Aorta (tissue), 5 donors: ENCODE measurements at regions not wholly inside any gene's neighbourhood (a gene's known extent, or its start where the extent isn't known, plus 50 kb on each side); places are given as distances from the start of the nearest gene placed in this dataset.
A peak's percentile ranks its signal among the peaks of the same experiment; 100 is the strongest.

Experiments used
- ATAC-seq: fragments of 200-7000 bp; cut with Tn5 transposase; one replicate; pipeline ENCODE4 v1.9.1; 2022; ENCODE audit warnings: moderate library complexity; ENCODE audit not compliant: low FRiP score
- DNase-seq, 2 donors: peaks; one replicate each; pipeline ENCODE4 v3.0.0-alpha.2; 2020
- H3K27ac ChIP-seq, 2 donors: one replicate each; pipeline ENCODE4 v1.5.1; 2013; ENCODE audit warnings: low read length in 2 of 2, mild to moderate bottlenecking in 2 of 2, moderate library complexity in 2 of 2, control low read depth in 1 of 2, inconsistent platforms in 1 of 2, low read depth in 1 of 2
- H3K27me3 ChIP-seq, 2 donors: one replicate each; pipeline ENCODE4 v1.6.1; 2013; ENCODE audit warnings: control low read depth in 1 of 2, low read length in 1 of 2, mild to moderate bottlenecking in 1 of 2, moderate library complexity in 1 of 2; ENCODE audit not compliant: insufficient read depth in 2 of 2, control insufficient read depth in 1 of 2
- H3K36me3 ChIP-seq, 2 donors: one replicate each; pipeline ENCODE4 v1.6.1; 2013; ENCODE audit warnings: control low read depth in 1 of 2, low read length in 1 of 2, mild to moderate bottlenecking in 1 of 2; ENCODE audit not compliant: insufficient read depth in 2 of 2, control insufficient read depth in 1 of 2
- H3K4me1 ChIP-seq, 2 donors: one replicate each; pipeline ENCODE4 v1.6.1; 2013; ENCODE audit warnings: low read length in 2 of 2, control low read depth in 1 of 2, mild to moderate bottlenecking in 1 of 2, moderate library complexity in 1 of 2; ENCODE audit not compliant: insufficient read depth in 2 of 2, control insufficient read depth in 1 of 2
- H3K4me3 ChIP-seq, 2 donors: one replicate each; pipeline ENCODE4 v1.5.1; 2013; ENCODE audit warnings: low read length in 2 of 2, control low read depth in 1 of 2, mild to moderate bottlenecking in 1 of 2
- H3K9me3 ChIP-seq: one replicate; pipeline ENCODE4 v1.6.1; 2013; ENCODE audit warnings: mild to moderate bottlenecking, low read length; ENCODE audit not compliant: control insufficient read depth
- WGBS, 2 donors: extraction: QIAGEN DNeasy Blood & Tissue Kit; methylation state at CpG; one replicate each; pipeline ENCODE4 v1.1.7; 2013; 5-methylcytosine and 5-hydroxymethylcytosine counted together
- intact Hi-C, 2 donors: fragments of 100-400 bp; cut with DNase I; formaldehyde crosslinking; loops; one replicate each; pipeline versions ENCODE4 v1.14.2 to v1.15.0; 2022
- donor health status: healthy with polysubstance abuse.
- donor health status: Bipolar disorder and iron deficiency.
- donor health status: DM: no; HTN: no; CAD: no.
- donor health status: DM: no; HTN: no; CAD: no.
- donor health status: DM: yes; HTN: yes; CAD: no.

DNA sequence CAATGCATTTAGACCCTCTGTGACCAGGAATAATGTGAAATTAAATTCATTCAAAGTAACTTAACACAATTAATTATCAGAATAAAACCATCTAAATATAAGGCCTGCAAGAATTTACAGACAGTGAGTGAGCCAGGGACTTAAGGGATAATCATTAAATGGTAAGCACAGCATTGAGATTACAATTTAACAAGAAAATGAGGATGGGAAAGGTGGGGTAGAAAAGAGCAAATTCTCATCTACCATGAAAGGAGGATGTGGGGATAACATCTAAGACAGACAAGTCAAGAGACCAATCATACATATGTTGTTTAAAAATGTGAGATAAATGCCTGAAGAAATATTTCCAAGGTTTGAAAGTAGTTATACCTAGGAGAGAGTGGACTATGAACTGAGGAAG lies 259.3 kb upstream of the NT5C1B start:
- H3K36me3 ChIP-seq, result no peaks in the 10 kb centered on the region
- intact Hi-C loops, result no loop called here
- no peak for ATAC-seq
- H3K4me1 ChIP-seq, result no peaks in the 10 kb centered on the region
- H3K27me3 ChIP-seq, result no peaks in the 10 kb centered on the region
- no peak overlapping the region for H3K27ac ChIP-seq
- DNase-seq, result no peak
- no peak overlapping the region for H3K4me3 ChIP-seq
- no peaks in the 10 kb centered on the region for H3K9me3 ChIP-seq

DNA sequence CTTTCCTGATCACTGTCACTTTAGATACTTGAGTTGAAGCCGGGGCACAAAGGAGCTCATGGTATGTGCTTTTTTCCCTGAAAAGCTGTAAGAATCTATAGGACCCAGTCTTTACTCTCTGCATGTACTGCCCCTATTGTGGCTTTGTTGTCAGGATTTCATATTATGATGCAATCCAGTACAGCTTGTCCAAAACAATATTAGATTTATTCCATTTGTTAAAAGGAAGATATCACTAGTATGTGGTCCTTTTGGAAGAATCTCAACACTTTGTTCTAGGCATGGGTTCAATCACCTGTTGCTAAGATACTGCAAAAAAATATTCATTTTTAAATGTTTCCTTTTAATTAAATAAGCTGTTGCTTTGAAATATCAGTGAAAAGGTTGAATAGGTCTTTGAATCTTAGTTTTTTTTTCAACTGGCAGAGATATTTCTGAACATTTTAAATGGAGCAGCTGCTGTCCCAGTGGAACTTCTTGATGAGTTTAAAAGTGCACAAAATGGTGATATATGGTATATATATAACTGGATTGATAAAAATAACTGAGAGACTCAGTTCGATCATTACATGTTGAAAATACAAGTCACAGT lies 256.6 kb upstream of the NT5C1B start:
- Histone ChIP-seq H3K4me1 (no peaks in the 10 kb centered on the region), H3K9me3 (no peaks in the 10 kb centered on the region), H3K27ac (no peak overlapping the region), H3K4me3 (no peak overlapping the region), H3K27me3 (no peaks in the 10 kb centered on the region), H3K36me3 (no peaks in the 10 kb centered on the region)
- intact Hi-C loops, result no loop called here
- ATAC-seq, result peak; percentile 52
- 83 to 85% methylated on average over 2 of the region's 2 CpGs for WGBS, 2 donors
- DNase-seq, result no peak

DNA sequence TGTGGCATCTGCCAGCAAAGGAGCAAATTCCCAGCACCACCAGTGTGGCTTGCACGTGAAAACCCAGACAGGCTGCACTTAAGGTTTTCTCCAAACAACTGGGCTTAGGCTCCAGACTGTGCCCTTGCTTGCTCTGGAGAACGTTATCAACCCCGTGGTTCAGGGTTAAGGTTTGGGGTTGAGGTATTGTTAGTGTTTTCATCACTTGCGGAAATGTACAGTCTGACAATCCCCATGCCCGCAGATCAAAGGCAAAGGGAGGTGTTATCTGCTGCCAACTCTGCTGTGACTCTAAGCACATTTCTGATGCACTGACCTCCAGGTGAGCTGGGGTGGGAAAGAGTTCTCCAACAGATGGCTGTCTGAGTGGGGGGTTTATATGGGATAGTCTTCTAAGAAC lies 253.5 kb upstream of the NT5C1B start:
- Histone ChIP-seq H3K4me1 (no peaks in the 10 kb centered on the region), H3K9me3 (no peaks in the 10 kb centered on the region), H3K27me3 (no peaks in the 10 kb centered on the region), H3K27ac (no peak overlapping the region), H3K4me3 (no peak overlapping the region), H3K36me3 (no peaks in the 10 kb centered on the region)
- WGBS, 2 donors, result 67 to 70% methylated on average over 5 of the region's 5 CpGs
- intact Hi-C loops, result no loop called here
- DNase-seq, result no peak
- ATAC-seq, result no peak

DNA sequence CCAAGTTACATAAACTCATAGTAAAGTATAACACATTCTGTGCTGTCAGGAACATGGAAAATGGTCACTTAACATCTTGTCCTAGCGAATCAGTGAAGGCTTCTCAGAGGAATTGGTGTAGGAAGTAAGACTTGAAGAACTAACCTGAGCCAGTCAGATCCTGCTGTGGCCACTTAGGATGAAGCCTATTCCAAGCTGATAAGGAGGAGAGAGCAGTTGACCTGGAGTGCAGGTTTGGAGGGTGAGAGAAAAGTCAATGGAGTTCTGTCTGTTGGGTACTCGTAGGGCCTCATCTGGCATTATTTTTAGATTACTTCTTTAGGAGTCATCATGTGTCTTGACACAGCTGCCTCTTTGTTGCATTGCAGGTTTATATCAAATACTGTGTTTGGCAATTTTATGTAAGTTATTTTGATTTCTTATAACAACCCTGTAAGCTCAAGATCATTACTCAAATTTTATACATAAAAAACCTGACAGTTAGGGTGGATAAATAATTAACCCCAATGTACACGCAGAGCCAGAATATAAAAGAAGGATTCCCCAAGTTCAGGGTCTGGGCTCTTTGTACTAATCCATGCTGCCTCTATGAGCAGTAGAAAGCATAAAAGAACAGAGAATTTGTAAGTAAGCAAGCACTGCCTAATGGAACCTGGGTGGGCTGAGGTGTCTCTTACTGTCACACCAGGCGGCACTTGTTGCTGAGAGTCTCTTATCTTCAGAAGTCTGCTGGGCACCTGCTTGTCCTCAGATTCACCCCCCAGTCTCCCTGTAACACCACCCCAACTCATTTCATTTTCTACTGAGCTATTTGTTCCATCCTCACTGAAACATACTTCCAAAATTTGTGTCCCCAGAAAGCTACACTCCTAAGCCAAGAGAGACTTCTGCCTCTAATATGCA lies 252.1 kb upstream of the NT5C1B start:
- Histone ChIP-seq H3K27ac (no peak overlapping the region), H3K36me3 (no peaks in the 10 kb centered on the region), H3K4me3 (no peak overlapping the region), H3K4me1 (no peaks in the 10 kb centered on the region), H3K9me3 (no peaks in the 10 kb centered on the region), H3K27me3 (no peaks in the 10 kb centered on the region)
- ATAC-seq (no peak), DNase-seq (no peak)
- intact Hi-C loops, result no loop called here
- WGBS, 2 donors, result 86 to 95% methylated on average over 4 of the region's 4 CpGs

DNA sequence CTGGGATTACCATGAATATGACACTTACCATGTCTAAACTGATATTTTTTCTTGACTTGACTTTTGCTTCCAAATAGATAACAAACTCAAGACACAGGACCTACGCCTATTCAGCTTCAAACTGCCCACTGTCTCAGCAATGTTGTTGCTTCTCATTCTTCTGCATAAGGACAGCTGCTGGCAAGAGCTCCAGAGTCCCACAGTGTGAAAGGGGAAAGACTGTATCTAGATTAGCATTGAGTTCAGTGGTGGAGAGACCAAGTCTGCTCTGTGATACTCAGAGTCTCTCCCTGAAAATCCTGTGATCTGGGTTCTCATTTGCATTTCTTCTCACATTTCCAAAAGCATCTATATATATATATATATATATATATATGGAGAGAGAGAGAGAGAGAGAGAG lies 247.9 kb upstream of the NT5C1B start:
- no peak overlapping the region for H3K4me3 ChIP-seq
- intact Hi-C loops, result no loop called here
- ATAC-seq, result no peak
- H3K36me3 ChIP-seq, result no peaks in the 10 kb centered on the region
- no peak for DNase-seq
- no peaks in the 10 kb centered on the region for H3K9me3 ChIP-seq
- WGBS, 2 donors, result 48 to 69% methylated on average over 1 of the region's 1 CpG
- no peak overlapping the region for H3K27ac ChIP-seq
- H3K27me3 ChIP-seq, result no peaks in the 10 kb centered on the region
- H3K4me1 ChIP-seq, result no peaks in the 10 kb centered on the region

DNA sequence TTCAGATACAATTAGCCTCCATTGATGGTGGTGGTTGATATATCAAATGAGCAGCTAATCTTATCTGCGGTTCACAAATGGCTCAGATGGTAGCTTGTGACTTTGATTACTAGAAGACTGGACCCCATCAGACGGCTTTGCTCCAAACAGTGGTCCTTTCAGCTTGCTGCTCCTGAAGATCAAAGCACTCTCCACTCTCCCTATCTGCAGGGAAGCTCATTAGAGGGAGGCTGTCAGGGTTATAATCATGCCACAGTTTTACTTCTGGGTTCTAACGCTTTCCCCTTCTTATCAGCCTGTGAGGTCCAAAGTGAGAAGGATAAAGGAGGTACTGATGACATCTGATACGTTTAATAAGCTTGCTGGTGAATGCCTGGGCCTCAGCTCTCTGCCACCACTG lies 247.1 kb upstream of the NT5C1B start:
- Histone ChIP-seq H3K36me3 (no peaks in the 10 kb centered on the region), H3K27ac (no peak overlapping the region), H3K4me1 (peaks cover 0 to 2% of the 10 kb centered on the region in 2 donors), H3K4me3 (no peak overlapping the region), H3K9me3 (no peaks in the 10 kb centered on the region), H3K27me3 (no peaks in the 10 kb centered on the region)
- intact Hi-C loops, result no loop called here
- DNase-seq, result no peak
- 89 to 93% methylated on average over 4 of the region's 4 CpGs for WGBS, 2 donors
- ATAC-seq, result no peak

DNA sequence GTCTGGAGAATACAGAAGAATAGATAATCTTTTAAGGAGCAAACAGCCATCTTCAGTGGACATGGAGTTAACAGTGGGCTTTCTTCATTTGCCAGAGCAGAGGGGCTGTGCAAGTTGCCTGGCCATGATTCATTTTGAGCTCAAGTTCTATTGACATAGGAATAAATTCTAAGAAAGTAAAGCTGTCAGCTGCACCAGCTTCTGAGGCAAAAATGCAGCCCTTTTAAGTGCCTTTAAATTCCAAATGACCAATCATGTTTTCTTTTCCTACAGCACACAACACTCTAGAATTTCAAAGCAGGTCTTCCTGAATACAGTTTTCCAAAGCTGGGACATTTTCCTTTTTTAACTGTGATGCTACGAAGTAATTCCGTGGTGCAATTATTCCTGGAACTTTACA lies 246.4 kb upstream of the NT5C1B start:
- Histone ChIP-seq H3K4me1 (peaks cover 0 to 7% of the 10 kb centered on the region in 2 donors), H3K36me3 (no peaks in the 10 kb centered on the region), H3K9me3 (no peaks in the 10 kb centered on the region), H3K27me3 (no peaks in the 10 kb centered on the region), H3K4me3 (no peak overlapping the region), H3K27ac (no peak overlapping the region)
- WGBS, 2 donors, result 95 to 96% methylated on average over 2 of the region's 2 CpGs
- ATAC-seq, result no peak
- intact Hi-C loops, result no loop called here
- DNase-seq, result no peak

DNA sequence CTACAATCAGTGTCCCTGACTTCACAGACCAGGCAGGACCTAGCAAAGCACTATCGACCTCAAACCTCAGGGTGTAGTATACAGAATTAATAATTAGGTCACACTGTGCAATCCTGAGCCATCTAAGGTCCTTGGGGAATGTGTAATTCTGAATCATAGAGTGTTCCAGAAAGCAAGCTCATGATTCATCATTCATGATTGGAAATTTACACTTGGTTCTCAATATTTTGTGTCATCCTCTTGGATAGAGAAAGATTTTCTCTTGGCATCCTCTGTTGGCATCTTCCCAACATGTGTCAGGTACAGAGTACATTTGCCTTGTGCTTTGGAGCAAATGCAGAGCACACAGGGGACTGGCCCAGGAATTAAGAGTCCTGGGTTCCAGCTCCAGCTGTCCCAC lies 245.0 kb upstream of the NT5C1B start:
- Histone ChIP-seq H3K27me3 (no peaks in the 10 kb centered on the region), H3K9me3 (no peaks in the 10 kb centered on the region), H3K4me1 (peaks cover 0 to 10% of the 10 kb centered on the region in 2 donors), H3K4me3 (no peak overlapping the region), H3K36me3 (no peaks in the 10 kb centered on the region), H3K27ac (no peak overlapping the region)
- intact Hi-C loops, result no loop called here
- WGBS, 2 donors, result 12 to 36% methylated on average over 1 of the region's 1 CpG
- DNase-seq, result no peak
- peak; percentile 63 for ATAC-seq

DNA sequence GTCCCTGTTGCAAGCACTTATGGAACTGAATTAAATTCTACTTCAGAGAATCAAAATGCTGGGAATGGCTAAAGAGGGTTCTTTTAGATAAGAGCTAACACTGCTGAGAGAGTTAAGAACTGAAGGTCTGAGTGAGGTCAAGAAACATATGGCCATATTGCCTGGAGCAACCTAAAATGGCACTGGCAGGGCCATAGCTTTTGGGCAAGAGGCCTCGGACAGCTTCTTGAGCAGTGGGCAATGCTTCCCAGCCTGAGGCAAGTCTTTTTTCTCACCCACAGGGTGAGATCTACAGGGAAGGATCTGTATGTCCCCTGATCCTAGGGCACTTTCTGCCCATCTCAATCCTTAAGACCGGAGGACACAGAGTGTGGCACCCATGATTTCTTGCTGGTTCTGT lies 244.6 kb upstream of the NT5C1B start:
- intact Hi-C loops, result no loop called here
- ATAC-seq (peak; percentile 8), DNase-seq (no peak)
- no peak overlapping the region for H3K27ac ChIP-seq
- WGBS, 2 donors, result 92 to 95% methylated on average over 2 of the region's 2 CpGs
- H3K4me3 ChIP-seq, result no peak overlapping the region
- H3K27me3 ChIP-seq, result no peaks in the 10 kb centered on the region
- no peaks in the 10 kb centered on the region for H3K36me3 ChIP-seq
- H3K4me1 ChIP-seq, result peaks cover 0 to 12% of the 10 kb centered on the region in 2 donors
- H3K9me3 ChIP-seq, result no peaks in the 10 kb centered on the region
